ENCODE measurements at regions not wholly inside any gene's neighbourhood (a gene's known extent, or its start where the extent isn't known, plus 50 kb on each side); places are given as distances from the start of the nearest gene placed in this dataset.

- no peak for TF ChIP-seq POLR2A (IDR thresholded peaks at IDR 0.05)
- TF ChIP-seq, protein P1, sequence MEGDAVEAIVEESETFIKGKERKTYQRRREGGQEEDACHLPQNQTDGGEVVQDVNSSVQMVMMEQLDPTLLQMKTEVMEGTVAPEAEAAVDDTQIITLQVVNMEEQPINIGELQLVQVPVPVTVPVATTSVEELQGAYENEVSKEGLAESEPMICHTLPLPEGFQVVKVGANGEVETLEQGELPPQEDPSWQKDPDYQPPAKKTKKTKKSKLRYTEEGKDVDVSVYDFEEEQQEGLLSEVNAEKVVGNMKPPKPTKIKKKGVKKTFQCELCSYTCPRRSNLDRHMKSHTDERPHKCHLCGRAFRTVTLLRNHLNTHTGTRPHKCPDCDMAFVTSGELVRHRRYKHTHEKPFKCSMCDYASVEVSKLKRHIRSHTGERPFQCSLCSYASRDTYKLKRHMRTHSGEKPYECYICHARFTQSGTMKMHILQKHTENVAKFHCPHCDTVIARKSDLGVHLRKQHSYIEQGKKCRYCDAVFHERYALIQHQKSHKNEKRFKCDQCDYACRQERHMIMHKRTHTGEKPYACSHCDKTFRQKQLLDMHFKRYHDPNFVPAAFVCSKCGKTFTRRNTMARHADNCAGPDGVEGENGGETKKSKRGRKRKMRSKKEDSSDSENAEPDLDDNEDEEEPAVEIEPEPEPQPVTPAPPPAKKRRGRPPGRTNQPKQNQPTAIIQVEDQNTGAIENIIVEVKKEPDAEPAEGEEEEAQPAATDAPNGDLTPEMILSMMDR (IDR thresholded peaks at IDR 0.05), result no peak
Measured at GRCh38 chr3:30069056-30069455, 537.3 kb upstream of the TGFBR2 start.
